Common myeloid progenitor, CD34-positive (primary cell): ENCODE measurements at regions not wholly inside any gene's neighbourhood (a gene's known extent, or its start where the extent isn't known, plus 50 kb on each side); places are given as distances from the start of the nearest gene placed in this dataset.
A peak's percentile ranks its signal among the peaks of the same experiment; 100 is the strongest.

Experiments used
- CTCF ChIA-PET: fragments of 350-600 bp; sonication (Branson Sonifier 250); formaldehyde crosslinking; loops from one replicate; lab custom pipeline; 2021; ENCODE audit warnings: antibody characterized with exemption; lab: Charles Lee
- POLR2A ChIA-PET: fragments of 350-600 bp; sonication (Branson Sonifier 250); formaldehyde crosslinking; loops from one replicate; lab custom pipeline; 2021; ENCODE audit warnings: antibody characterized with exemption; lab: Charles Lee
- DNase-seq, 3 donors: peaks; one replicate each; pipeline versions ENCODE4 v3.0.0 to v3.0.0-alpha.2; 2013
- H3K27ac ChIP-seq, 2 experiments: 1 replicate in 1 of 2; 2 replicates in 1 of 2; pipeline ENCODE4 v1.7.0; 2013; ENCODE audit warnings: inconsistent platforms in 2 of 2, low read length in 2 of 2, mild to moderate bottlenecking in 2 of 2, low read depth in 1 of 2, moderate library complexity in 1 of 2; ENCODE audit not compliant: severe bottlenecking in 2 of 2, insufficient read depth in 1 of 2, poor library complexity in 1 of 2
- H3K27me3 ChIP-seq, 5 experiments: replicated peaks in 2 of 5; 1 replicate in 3 of 5; 2 replicates in 2 of 5; pipeline versions ENCODE4 v1.6.1 to v1.7.0; 2013; ENCODE audit warnings: low read length in 4 of 5, mild to moderate bottlenecking in 2 of 5, moderate library complexity in 2 of 5, inconsistent platforms in 1 of 5; ENCODE audit not compliant: insufficient read depth in 5 of 5, control insufficient read depth in 4 of 5
- H3K36me3 ChIP-seq, 4 experiments: 1 replicate in 2 of 4; 2 replicates in 2 of 4; pipeline versions ENCODE4 v1.6.1 to v1.7.0; 2013; ENCODE audit warnings: low read length in 3 of 4, control low read depth in 1 of 4, mild to moderate bottlenecking in 1 of 4; ENCODE audit not compliant: control insufficient read depth in 4 of 4, insufficient read depth in 4 of 4
- H3K4me1 ChIP-seq, 4 experiments: 1 replicate in 3 of 4; 2 replicates in 1 of 4; pipeline versions ENCODE4 v1.6.1 to v1.7.1; 2013; ENCODE audit warnings: low read length in 3 of 4, mild to moderate bottlenecking in 3 of 4, control low read depth in 1 of 4, inconsistent platforms in 1 of 4, moderate library complexity in 1 of 4; ENCODE audit not compliant: control insufficient read depth in 4 of 4, insufficient read depth in 4 of 4; ENCODE audit errors: control extremely low read depth in 1 of 4
- H3K4me3 ChIP-seq, 7 experiments: 1 replicate in 4 of 7; 2 replicates in 3 of 7; pipeline versions ENCODE4 v1.5.1 to v1.7.0; 2013; ENCODE audit warnings: mild to moderate bottlenecking in 7 of 7, low read length in 6 of 7, moderate library complexity in 6 of 7, inconsistent platforms in 2 of 7, low read depth in 2 of 7, control low read depth in 1 of 7; ENCODE audit not compliant: insufficient read depth in 4 of 7, control insufficient read depth in 1 of 7; ENCODE audit errors: extremely low read depth in 1 of 7
- H3K9me3 ChIP-seq, 5 experiments: 1 replicate in 4 of 5; 2 replicates in 1 of 5; pipeline versions ENCODE4 v1.6.1 to v1.7.1; 2013; ENCODE audit warnings: low read length in 4 of 5, mild to moderate bottlenecking in 2 of 5, inconsistent platforms in 1 of 5, low read depth in 1 of 5, moderate library complexity in 1 of 5; ENCODE audit not compliant: control insufficient read depth in 4 of 5, insufficient read depth in 2 of 5; ENCODE audit errors: control extremely low read depth in 1 of 5
- WGBS: methylation state at CpG from one replicate; pipeline ENCODE4 v1.1.5; 2013; ENCODE audit not compliant: insufficient coverage; 5-methylcytosine and 5-hydroxymethylcytosine counted together

DNA sequence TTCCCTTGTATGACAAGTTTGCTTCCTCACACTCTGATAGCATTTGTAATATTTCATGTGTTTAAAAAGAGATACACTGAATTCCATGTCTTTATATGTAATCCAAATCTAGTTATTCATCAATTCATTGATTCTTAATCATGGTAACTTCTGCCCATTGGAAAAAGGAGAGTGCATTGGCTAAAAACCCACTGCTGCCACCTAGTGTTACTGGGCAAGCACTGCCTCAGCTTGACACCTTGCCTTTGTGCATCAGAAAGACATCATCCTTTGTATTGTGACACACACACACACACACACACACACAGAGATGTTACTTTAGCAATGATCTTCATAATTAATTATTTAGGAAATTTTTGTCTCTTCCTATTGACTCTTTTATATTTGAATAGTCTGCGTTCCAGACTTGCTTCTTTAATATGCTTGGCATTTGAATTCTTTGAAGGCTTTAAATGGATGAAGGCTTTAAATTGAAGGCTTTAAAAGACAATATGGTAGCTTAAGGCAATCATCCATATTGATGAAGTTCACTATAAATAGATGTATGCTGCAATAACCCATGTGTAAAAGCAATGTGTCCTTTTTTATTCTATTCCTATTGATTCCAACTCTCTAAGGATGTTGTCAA lies 414.2 kb upstream of the CHST9 start:
- Histone ChIP-seq H3K9me3 (peaks cover 0 to 2% (median 0%) of the 10 kb centered on the region in 5 experiments), H3K27me3 (no peaks in the 10 kb centered on the region), H3K4me1 (no peaks in the 10 kb centered on the region), H3K27ac (no peak overlapping the region), H3K4me3 (no peak overlapping the region), H3K36me3 (no peaks in the 10 kb centered on the region)
- DNase-seq = peak; percentile 17 to 46 (median 21)
- POLR2A ChIA-PET = no interaction called here
- CTCF ChIA-PET = interaction anchor here (0.8 to 1.6 kb wide), 5 partner anchors 9 to 977 kb away, joined by 3 to 7 read pairs (median 4); no protein-coding TSS in a partner anchor
- no CpG with 5 or more reads among the region's 1 CpG for WGBS

- Histone ChIP-seq H3K4me1 (no peaks in the 10 kb centered on the region), H3K27me3 (peaks cover 0 to 2% (median 0%) of the 10 kb centered on the region in 5 experiments), H3K4me3 (no peak overlapping the region), H3K27ac (no peak overlapping the region), H3K9me3 (no peaks in the 10 kb centered on the region), H3K36me3 (no peaks in the 10 kb centered on the region)
- whole genome bisulfite sequencing = 67% methylated on average over 1 of the region's 5 CpGs
- ChIA-PET CTCF (interaction anchor here (4.7 kb wide), 1 partner anchor 10 kb away, joined by 23 read pairs; no protein-coding TSS in a partner anchor), POLR2A (no interaction called here)
- no peak for DNase-seq
These were observed 410.2 kb upstream of the CHST9 start for GRCh38 chr18:27595113-27595838.

GRCh38 chr18:27585602-27586173 lies 400.6 kb upstream of the CHST9 start:
- Histone ChIP-seq H3K9me3 (peaks cover 0 to 3% (median 0%) of the 10 kb centered on the region in 5 experiments), H3K4me3 (no peak overlapping the region), H3K4me1 (no peaks in the 10 kb centered on the region), H3K27me3 (peaks cover 0 to 2% (median 0%) of the 10 kb centered on the region in 5 experiments), H3K36me3 (no peaks in the 10 kb centered on the region), H3K27ac (no peak overlapping the region)
- WGBS = 54% methylated on average over 8 of the region's 10 CpGs
- DNase-seq = no peak
- CTCF ChIA-PET = interaction anchor here (1.7 kb wide), 1 partner anchor 14 kb away, joined by 4 read pairs; no protein-coding TSS in a partner anchor
- POLR2A ChIA-PET = no interaction called here

- no peaks in the 10 kb centered on the region for H3K36me3 ChIP-seq
- H3K4me3 ChIP-seq = no peak overlapping the region
- no peak for DNase-seq
- POLR2A ChIA-PET = no interaction called here
- H3K9me3 ChIP-seq = peaks cover 0 to 3% (median 0%) of the 10 kb centered on the region in 5 experiments
- WGBS = no CpG with 5 or more reads among the region's 1 CpG
- H3K27me3 ChIP-seq = peaks cover 0 to 2% (median 0%) of the 10 kb centered on the region in 5 experiments
- CTCF ChIA-PET = no interaction called here
- H3K27ac ChIP-seq = no peak overlapping the region
- no peaks in the 10 kb centered on the region for H3K4me1 ChIP-seq
These were observed 398.4 kb upstream of the CHST9 start for GRCh38 chr18:27583466-27583865.

DNA sequence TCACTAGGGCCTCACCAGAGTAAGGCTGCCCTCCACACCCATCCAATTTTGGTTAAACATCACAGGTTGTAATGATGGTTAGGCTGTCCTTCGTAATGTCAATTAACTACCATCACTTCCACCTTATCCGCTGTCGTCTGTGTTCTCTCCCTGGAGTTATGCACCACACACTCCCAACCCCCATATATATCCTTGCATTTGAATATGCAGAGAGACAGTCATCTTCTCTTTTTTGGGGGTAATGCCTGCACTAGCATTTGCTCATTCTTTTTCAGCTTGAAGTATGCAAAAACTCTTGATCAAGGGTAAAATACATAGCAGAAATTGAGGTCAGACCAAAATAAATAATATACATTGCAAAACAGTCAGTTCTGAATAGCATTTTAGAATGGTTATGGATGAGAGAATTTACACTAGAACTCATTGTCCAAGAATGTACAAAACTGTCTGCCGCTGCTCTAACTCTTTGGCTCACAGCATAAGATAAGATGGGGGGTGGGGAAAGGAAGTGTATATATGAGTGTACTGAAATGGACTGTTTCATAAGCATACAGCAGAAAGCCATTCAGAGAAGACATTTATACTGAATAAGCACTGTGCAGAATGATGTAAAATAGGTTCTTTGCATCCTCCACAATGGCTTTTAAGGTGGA lies 397.8 kb upstream of the CHST9 start:
- peaks cover 0 to under 1% (median 0%) of the 10 kb centered on the region in 5 experiments for H3K27me3 ChIP-seq
- no peaks in the 10 kb centered on the region for H3K4me1 ChIP-seq
- no peak overlapping the region for H3K27ac ChIP-seq
- ChIA-PET POLR2A (no interaction called here), CTCF (no interaction called here)
- H3K9me3 ChIP-seq = peaks cover 0 to 3% (median 0%) of the 10 kb centered on the region in 5 experiments
- H3K4me3 ChIP-seq = no peak overlapping the region
- no peak for DNase-seq
- H3K36me3 ChIP-seq = no peaks in the 10 kb centered on the region
- WGBS = 100% methylated on average over 2 of the region's 4 CpGs

GRCh38 chr18:27581296-27581904 lies 396.3 kb upstream of the CHST9 start:
- CTCF ChIA-PET = no interaction called here
- Histone ChIP-seq H3K27me3 (no peaks in the 10 kb centered on the region), H3K27ac (no peak overlapping the region), H3K4me3 (no peak overlapping the region), H3K36me3 (no peaks in the 10 kb centered on the region), H3K9me3 (peaks cover 0 to 3% (median 0%) of the 10 kb centered on the region in 5 experiments), H3K4me1 (no peaks in the 10 kb centered on the region)
- DNase-seq = no peak
- POLR2A ChIA-PET = no interaction called here
- WGBS = 100% methylated on average over 1 of the region's 3 CpGs
